HG03354 (cell line): ENCODE measurements at regions not wholly inside any gene's neighbourhood (a gene's known extent, or its start where the extent isn't known, plus 50 kb on each side); places are given as distances from the start of the nearest gene placed in this dataset.
A peak's percentile ranks its signal among the peaks of the same experiment; 100 is the strongest.
"Not testable (repeated sequence)": the region's sequence is repeated elsewhere in the genome, so short reads cannot be mapped to it uniquely, and the experiment has no call there.

Source experiments
- ATAC-seq: cut with Tn5 transposase; IDR thresholded peaks from one replicate; pipeline ENCODE4 v1.9.1; 2021; ENCODE audit warnings: mild to moderate bottlenecking; ENCODE audit not compliant: unreplicated experiment, poor library complexity, severe bottlenecking

DNA sequence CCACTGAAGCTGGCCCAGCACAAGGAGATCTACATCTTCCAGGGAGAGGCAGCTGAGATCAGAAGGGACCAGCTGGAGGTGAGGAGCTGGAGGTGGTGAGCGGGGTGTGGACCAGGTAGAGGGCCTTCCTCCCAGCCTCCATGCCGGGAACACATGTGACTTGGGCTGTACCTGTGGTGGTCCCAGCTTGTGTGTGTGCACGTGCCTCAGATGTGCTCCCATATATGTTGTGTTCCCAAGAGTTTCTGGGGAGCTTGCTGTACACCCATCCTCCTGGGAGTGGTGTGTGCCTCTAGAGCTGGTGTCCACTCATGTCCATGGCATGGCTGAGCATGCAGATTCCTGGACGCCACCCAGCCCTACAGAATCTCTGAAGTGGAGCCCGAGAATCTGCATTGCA is 183.7 kb upstream of the AKAP13 start:
- not testable (repeated sequence) for ATAC-seq

DNA sequence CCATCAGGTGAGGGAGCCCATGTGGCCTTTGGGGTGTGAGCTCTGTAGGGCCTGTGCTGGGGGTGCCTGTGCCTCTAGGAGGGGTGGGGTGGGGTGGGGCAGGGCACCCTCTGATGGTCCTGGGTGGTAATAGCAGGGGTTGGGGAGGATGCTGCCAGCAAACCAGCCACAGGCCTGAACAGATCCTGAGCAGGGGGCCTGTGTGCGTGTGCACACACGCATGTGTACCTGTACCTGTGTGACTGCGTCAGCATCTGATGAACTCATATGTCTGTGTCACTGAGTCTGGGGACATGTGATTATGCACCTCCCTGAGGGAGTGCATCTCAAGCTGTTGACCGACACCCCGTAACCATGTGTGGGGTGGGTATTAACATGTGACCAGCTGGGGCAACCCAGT is 182.8 kb upstream of the AKAP13 start:
- not testable (repeated sequence) for ATAC-seq

DNA sequence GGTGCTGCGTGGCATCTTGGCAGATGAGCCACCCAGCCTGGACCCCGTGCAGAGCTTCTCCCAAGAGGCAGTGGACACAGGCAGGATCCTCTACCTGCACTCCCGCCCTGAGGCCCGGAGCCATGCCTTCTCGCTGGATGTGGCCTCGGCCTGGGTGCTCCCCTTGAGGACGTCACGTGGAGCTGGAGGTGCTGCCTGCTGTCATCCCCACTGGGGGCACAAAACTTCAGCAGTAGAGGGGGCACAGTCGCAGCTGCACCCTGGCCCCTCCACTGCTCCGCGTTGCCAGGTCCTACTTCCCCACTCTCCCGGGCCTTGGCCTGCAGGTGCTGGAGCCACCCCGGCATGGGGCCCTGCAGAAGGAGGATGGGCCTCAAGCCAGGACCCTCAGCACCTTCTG is 182.0 kb upstream of the AKAP13 start:
- not testable (repeated sequence) for ATAC-seq

DNA sequence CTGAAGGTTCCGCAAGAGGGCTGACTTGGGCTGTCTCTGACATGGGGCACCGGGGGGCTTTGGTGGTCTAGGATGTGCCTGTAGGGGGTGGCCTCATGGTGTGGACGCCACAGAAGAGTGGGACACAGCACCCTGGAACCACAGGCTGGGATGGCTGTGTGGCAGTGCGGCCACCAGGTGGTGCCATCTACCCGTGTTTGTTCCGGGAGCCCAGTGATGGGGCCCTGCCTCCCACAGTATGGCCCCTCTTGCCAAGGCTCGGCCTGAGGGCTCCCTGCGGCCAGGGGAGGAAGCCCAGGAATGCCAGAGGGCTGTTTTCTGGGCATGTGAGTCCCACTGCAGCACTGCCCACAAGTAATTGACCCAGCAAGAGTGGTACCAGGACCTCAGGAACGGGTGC is 180.2 kb upstream of the AKAP13 start:
- ATAC-seq = peak; percentile 98

DNA sequence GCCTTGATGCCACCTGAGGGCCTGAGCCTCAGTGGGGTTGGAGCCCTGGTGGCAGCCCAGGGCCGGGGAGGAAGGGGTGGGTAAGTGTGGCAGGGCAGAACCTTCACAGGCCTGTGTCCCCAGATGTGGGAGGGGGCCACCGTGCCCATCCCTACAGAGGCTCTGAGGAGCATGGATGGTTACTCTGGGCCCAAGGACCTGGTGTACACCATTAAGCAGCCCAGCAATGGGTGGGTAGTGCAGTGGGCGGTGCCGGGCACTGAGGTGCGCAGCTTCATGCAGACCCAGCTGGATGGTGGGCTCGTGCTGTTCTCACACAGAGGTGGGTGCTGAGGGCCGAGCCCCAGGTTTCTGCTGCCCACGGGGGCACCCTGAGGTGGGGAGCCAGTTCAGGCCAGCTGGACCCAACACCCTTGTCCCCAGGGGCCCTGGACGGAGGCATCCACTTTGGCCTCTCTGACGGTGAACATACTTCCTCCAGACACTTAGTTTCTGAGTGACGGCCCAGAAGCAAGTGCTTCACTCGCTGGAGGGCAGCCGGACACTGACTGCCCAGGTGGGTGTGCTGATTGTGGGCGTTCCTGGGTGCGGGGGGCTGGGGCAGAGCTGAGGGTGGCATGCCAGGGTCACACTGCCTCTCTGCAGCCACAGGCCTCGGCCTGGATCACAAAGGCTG is 179.1 kb upstream of the AKAP13 start:
- ATAC-seq = not testable (repeated sequence)

DNA sequence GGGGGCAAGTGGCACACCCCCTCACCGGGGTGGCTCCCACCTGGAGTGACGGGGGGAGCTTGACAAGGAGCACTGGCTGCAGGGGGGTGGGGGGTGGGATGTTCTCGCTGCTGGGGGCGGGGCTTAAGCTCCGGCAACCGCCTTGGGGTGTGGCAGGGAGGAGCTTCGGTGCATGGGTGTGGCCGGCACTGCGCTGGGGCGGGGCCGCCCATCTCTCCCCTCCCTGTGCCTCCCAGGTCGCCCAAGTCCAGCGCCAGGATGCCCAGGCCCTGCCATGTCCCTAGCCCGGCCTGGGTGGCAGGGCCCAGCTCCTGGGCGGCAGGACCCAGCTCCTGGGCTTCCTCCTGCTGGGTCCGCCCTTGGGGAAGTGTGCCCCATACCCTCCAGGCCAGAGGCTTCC is 175.9 kb upstream of the AKAP13 start:
- not testable (repeated sequence) for ATAC-seq

DNA sequence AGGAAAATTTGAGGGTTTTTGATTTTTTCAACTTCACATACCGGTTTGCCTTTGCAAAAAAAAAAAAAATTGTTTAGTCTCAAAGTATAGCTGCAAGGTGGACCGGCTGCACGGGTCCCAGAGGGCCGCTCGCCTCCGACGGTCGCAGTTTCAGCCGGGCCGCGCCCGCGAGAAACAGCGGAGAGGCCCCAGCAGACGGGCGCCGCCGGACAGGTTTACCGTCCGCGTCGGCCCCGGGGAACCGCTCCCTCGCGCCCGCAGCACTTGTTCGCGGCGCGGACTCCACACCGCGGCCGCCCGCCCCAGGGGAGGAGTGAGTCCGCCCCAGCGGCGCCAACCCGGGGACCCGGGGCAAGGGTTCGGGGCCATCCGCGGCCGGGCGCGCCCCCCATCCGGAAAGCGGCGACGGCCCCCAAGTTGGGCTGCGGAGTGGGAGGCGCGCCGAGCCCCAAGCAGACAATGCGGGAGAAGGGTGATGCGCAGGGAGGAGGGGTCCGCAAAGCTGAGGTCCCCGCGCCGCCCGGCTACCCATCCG is 146.5 kb upstream of the AKAP13 start:
- ATAC-seq = not testable (repeated sequence)

DNA sequence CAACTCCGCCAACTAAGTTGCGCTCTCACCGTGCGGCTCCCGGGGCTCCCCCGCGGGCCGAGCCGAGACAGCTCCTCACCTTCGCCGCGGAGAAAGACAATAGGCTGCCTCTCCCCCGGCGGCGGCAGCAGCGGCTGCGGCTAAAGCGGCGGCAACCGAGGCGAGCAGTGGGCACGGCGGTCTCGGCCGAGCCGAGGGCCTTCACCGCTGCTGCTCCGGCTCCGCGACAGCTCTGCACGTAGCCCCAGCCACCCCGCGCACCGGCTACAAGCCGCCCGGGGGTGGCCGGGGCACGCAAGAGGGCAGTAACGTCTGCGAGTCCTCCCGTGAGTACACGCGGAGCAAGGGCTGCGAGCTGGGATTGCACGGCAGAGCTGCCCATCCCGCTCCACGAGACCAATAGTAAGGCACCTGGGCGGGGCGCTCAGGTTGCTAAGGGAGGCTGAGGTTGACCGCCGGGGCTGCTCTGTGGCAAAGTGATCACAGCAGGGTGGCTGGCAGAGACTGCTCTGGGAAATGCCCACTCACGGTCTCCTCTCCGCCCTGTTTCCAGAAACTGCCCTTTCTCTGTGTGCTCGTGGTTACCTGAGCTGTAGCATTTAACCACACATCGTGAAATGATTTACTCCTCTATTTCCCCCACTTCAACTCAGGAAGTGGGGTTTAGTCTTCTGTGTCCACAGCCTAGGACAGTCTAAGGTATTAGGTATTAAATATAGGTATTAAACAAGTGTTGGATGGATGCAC is 145.8 kb upstream of the AKAP13 start:
- ATAC-seq = not testable (repeated sequence)

DNA sequence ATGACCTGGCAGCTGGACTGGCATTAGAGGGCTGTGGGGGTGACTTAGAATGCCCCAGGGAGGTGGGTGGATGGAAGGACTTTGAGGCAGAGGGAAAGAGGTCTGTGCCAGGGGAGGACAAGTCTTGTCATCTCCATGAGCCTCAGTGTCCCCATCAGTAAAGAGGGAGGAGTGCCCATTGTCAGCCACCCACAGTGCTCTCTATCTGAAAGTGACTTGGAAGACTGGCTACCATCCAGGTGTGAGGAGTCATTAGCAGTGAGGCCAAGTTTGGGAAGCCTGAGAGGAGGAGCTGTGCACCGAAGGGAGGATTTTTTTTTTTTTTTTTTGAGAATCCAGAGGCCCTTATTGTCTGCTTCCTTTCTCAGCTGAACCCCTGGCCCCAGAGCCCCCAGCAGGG is 136.3 kb upstream of the AKAP13 start:
- not testable (repeated sequence) for ATAC-seq

DNA sequence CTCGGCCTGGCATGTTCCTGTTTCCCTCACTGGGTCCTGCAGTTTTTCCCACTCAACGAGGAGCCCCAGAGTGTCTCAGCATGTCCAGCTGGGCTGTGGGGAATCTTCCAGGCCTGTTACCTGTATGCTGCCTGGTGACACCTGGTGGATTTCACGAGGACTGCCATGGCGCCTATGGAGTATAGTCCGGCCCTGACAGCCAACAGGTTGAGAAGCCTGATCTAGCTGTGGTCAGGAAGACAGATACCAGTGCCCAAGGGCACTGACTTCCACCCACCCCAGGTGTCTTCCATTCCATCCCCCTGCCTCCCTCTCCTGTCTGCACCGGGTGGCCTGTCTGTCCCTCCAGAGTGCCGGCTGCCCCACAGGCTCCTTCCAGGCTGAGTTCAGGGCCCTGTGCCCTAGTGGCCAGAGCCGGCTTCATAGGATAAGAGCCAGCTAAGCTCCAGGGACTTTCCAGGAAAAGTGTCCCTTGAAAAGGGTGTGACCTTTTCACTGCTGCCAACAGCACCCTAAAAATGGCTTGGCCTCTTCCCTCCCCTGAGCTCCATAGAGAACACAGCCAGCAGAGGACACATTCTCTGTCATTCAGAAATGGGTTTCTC is 129.4 kb upstream of the AKAP13 start:
- ATAC-seq = not testable (repeated sequence)

DNA sequence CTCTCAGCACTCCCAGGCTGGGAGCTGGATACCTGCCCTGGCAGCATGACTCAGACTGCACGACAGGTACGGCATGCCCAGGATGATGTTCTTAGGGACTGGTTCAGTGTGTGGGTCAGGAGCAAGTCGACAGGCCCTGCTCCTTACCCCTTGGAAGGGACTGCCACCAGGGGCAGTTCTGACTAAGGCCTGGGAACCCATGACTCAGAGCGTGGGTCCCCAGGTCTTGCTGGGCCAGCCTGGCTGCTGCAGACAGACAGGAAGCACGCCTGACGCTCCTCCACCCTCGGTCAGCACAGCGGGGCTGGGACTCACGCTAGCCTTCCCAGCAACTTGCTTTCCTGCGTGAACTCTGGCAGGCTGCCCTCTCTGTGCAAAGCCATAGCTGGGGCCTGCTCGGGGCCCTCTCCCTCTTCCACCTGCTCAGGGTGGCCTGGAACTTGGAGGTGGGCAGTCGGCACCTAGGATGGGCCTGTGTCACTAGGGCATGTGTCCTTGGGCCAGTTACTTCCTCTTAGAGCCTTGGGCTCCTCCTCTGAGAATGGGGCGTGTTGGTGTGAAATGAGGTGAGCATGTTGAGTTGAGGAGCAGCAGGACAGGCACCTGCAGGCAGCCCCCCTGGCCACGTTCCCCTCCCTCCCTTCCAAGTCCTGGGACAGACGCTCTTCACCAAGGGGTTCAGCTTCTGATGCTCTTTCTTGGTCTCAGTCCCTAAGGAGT is 127.0 kb upstream of the AKAP13 start:
- ATAC-seq = peak; percentile 60

DNA sequence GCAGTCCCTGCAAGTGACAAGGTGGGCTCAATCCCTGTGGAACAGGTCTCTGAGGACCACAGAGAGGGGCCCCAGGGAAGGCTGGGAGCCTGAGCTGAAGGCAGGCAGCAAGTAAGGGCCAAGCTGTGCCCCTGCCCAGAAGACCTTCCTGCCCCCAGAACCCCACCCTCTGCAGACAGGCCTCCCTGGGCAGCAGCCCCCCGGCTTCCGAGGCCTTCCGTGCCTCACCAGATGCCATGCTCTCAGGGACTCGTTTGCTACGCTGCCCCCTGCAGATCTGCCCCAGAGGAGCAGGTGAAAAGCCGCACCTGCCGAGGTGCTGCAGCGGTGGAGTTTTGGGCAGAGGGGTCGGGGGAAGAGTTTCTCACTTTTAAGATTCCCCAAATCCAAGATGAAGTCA is 125.4 kb upstream of the AKAP13 start:
- not testable (repeated sequence) for ATAC-seq

DNA sequence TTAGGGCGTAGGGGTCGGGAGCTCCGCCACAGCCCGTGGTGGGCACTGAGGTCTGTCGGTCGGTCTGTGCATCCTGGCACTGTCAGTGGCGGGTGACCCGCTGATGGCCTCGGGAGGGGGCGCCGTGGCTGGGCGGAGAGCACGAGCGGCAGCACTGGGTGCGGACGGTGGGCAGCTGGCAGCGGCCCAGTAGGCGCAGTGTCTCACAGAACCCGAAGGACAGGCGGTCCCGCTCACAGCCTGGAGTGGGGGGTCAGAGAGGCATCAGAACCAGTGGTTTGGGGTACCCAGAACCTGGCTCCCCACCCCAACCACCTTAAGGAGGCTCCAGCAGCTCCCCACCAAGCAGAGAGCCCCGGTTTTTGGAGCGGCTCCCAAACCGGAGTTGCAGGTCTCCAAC is 124.9 kb upstream of the AKAP13 start:
- ATAC-seq = not testable (repeated sequence)

DNA sequence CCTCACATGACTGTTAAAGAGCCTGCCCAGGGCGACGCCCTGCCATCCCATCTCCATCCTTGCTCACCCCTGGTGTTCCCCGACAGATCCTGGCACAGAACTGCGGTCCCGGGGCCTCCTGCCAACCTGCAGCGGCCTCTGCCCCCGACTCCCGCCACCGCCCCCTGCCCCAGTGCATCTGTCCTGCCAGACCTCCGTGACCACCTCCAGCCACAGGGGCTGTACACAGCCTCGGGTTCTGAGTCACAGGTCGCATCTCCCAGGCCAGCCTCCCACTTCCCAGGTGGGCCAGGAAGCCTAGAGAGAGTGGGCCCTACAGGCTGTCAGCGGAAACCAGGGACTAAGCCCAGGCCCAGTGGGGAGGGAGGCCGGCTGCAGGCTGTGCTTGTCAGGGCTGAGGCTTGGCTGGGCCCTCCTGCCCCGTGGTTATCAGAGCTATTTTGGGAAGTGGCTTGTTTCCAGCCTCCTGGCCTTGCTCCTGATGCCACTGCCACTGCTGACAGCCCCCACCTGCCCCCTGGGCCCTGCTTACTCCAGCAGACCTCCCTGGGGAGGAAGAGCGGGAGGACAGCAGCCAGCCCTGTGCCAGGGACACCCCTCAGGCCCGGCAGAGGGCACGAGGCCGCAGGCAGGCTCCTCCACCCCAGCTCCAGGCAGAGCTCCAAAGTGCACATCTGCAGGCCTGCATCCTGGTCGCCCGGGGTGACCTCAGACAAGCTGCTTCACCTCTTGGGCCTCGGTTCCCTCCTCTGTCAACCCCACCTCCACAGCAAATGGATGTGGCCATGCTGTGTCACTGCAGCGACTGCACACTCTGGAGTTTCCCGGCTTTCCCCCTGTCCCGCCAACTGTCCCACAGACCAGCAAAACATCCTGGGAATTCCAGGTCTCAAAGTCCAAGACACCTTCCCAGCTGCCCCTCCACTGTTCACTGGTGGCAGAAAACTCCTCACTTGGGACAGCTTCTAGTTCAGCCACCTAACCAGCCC is 124.1 kb upstream of the AKAP13 start:
- not testable (repeated sequence) for ATAC-seq

DNA sequence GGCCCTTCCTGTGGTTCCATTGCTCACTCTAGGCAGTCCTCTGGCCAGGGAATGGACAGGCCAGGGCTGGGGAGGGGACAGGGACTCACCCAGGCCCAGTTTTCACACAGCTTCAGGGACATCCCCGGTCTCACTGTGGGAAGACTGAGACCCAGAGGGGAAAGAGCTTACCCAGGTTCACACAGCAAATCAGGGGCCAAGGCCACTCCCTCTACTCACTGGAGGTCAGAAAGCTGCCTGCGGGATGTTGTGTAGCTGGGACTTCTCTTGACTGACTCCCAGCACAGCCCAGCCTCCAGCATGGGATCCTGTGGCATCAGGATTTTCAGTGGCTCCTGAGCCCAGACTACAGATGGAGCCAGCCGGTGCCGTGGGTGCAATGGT is 122.3 kb upstream of the AKAP13 start:
- not testable (repeated sequence) for ATAC-seq

DNA sequence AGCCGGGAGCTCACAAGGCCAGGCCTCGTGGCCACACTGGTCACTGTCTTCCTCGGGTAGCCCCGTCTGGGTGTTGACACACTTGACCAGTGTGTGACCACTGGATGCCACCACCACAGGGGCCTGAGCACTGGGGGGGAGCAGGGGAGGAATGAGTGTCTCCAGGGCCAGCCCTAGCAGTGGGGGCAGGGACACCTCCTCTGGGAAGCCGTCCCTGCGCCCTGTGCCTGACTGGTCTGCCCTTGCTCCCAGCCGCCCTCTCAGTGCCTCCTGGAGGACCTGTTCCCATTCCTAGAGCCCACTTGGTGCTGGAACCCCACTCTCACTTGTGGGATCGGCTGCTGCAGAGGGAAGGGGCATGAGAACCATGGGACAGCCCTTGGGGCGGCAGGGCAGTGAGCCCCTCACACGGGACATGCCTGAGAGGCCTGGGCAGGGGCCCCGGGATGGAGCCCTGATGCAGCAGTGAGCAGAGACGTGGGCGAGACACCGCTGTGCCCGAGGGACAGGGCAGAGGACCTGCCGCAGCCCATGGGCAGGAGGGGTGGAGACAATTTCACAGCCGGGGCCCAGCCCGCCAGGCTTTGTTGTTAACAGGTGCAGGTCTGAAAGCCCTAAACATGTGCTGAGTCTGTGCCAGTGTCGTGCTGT is 121.7 kb upstream of the AKAP13 start:
- ATAC-seq = not testable (repeated sequence)

DNA sequence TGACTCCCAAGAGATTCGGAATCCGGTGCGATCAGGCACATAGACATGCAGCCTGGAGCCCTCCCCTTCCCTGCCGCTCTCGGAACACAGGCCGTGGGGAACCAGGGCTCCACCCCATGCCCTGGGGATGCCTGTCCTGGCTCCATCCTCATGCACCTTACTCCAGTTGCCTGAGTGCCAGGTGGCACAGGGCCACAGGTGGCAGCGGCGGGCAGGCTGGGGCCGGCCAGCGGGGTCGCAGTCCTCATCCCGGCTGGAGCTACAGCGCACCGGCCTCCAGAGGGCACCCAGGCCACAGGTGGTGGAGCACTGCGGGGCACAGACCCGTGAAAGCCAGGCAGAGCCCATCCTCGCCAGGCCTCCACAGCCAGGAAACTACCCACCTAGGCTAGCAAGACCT is 119.9 kb upstream of the AKAP13 start:
- ATAC-seq = not testable (repeated sequence)

DNA sequence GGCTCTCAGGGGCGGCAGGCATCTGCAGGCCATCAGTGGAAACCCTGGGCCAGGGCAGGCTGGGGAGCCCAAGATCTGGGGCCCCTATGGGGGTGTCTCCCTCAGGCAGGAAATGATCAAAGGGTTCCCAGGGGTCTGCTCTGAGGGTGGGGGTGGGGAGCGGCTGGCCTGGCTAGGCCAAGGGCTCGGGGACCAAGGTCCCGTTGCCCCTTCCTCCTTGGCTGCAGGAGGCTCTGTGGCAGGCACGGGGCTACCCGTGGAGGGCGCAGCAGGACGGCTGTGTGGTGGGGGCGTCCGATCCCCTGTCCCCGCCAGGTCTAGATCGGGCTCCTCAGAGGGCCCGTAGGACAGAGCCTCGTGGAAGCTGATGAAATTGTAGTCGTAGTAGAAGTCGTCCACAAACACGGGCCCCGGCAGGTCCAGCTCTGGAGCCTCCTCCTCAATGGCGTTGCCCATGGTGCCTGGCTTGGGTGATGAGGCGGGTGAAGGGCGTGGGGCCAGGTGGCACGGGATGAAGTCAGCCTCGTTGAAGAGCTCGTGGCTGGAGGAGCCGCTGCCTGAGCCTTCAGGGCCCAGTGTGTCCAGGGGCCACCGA is 117.8 kb upstream of the AKAP13 start:
- ATAC-seq = not testable (repeated sequence)
